GM18873 (cell line): ENCODE measurements at regions not wholly inside any gene's neighbourhood (a gene's known extent, or its start where the extent isn't known, plus 50 kb on each side); places are given as distances from the start of the nearest gene placed in this dataset.
"Not testable (repeated sequence)": the region's sequence is repeated elsewhere in the genome, so short reads cannot be mapped to it uniquely, and the experiment has no call there.

ENCODE experiments used
- ATAC-seq: cut with Tn5 transposase; IDR thresholded peaks from one replicate; pipeline ENCODE4 v1.9.1; 2021; ENCODE audit warnings: mild to moderate bottlenecking, moderate library complexity, moderate number of reproducible peaks; ENCODE audit not compliant: unreplicated experiment, low FRiP score

GRCh38 chrX:84856791-84857190 is 146.9 kb upstream of the APOOL start:
- ATAC-seq: not testable (repeated sequence)

GRCh38 chrX:84858771-84859170 is 144.9 kb upstream of the APOOL start:
- ATAC-seq: not testable (repeated sequence)

- ATAC-seq: no peak
These were observed 138.6 kb upstream of the APOOL start for GRCh38 chrX:84865113-84865512.

- not testable (repeated sequence) for ATAC-seq
These were observed 133.4 kb upstream of the APOOL start for GRCh38 chrX:84870281-84870680.

GRCh38 chrX:84872160-84872771 is 131.4 kb upstream of the APOOL start:
- ATAC-seq: not testable (repeated sequence)

GRCh38 chrX:84873176-84873575 is 130.5 kb upstream of the APOOL start:
- ATAC-seq: no peak

- ATAC-seq: no peak
These were observed 126.8 kb upstream of the APOOL start for GRCh38 chrX:84876876-84877275.

- no peak for ATAC-seq
These were observed 109.8 kb upstream of the APOOL start for GRCh38 chrX:84893897-84894296.

GRCh38 chrX:84907324-84907968 is 96.2 kb upstream of the APOOL start:
- no peak for ATAC-seq

GRCh38 chrX:84909151-84909550 is 94.5 kb upstream of the APOOL start:
- ATAC-seq: no peak

- no peak for ATAC-seq
These were observed 79.1 kb upstream of the APOOL start for GRCh38 chrX:84924624-84925023.

- no peak for ATAC-seq
These were observed 70.9 kb upstream of the APOOL start for GRCh38 chrX:84932814-84933213.

- ATAC-seq: no peak
These were observed 69.6 kb upstream of the APOOL start for GRCh38 chrX:84933956-84934556.
